K562 (cell line): ENCODE measurements at regions not wholly inside any gene's neighbourhood (a gene's known extent, or its start where the extent isn't known, plus 50 kb on each side); places are given as distances from the start of the nearest gene placed in this dataset.

Source experiments
- CSDE1 ChIP-seq, 2 experiments: fragments of 450-650 bp; IDR thresholded peaks; 2 replicates each; pipeline ENCODE4 v1.6.1; 2016; ENCODE audit warnings: mild to moderate bottlenecking in 1 of 2
- DIDO1 ChIP-seq: fragments of 450-650 bp; IDR thresholded peaks from 2 replicates; pipeline ENCODE4 v1.6.1; 2016; ENCODE audit warnings: low read depth, missing biosample characterization, missing genetic modification characterization
- EP300 ChIP-seq: IDR thresholded peaks from 2 replicates; pipeline ENCODE4 v1.6.1; 2012; ENCODE audit warnings: low read length, improper control_type of control experiment
- EP400 ChIP-seq: fragments of 450-650 bp; IDR thresholded peaks from 2 replicates; pipeline ENCODE4 v1.6.1; 2017; ENCODE audit warnings: antibody characterized with exemption, mild to moderate bottlenecking, moderate library complexity
- KLF10 ChIP-seq: fragments of 250-450 bp; sonication (Bioruptor Pico); IDR thresholded peaks from 2 replicates; pipeline ENCODE4 v1.6.1; 2021; ENCODE audit warnings: matching md5 sums
- MED1 ChIP-seq: sonication (generic); formaldehyde crosslinking; IDR thresholded peaks from 2 replicates; pipeline ENCODE4 v1.8.1; 2023; ENCODE audit warnings: missing genetic modification reagents, borderline replicate concordance
- MXI1 ChIP-seq: IDR thresholded peaks from 2 replicates; pipeline ENCODE4 v1.6.1; 2011; ENCODE audit warnings: low read depth, mild to moderate bottlenecking, improper control_type of control experiment, low read length
- NFE2 ChIP-seq: IDR thresholded peaks from 2 replicates; pipeline ENCODE4 v1.6.1; 2014; ENCODE audit warnings: antibody characterized with exemption, low read depth
- NFE2L1 ChIP-seq: fragments of 450-650 bp; IDR thresholded peaks from 2 replicates; pipeline ENCODE4 v1.6.1; 2016; ENCODE audit warnings: missing genetic modification characterization, low read depth, mild to moderate bottlenecking, missing compliant biosample characterization, moderate library complexity, borderline replicate concordance
- ZC3H8 ChIP-seq: fragments of 450-650 bp; IDR thresholded peaks from 2 replicates; pipeline ENCODE4 v1.6.1; 2017
- ZNF121 ChIP-seq: sonication (generic); formaldehyde crosslinking; conservative IDR thresholded peaks from 2 replicates; pipeline ENCODE4 v1.8.0; 2022; ENCODE audit warnings: missing genetic modification reagents
- ZNF197 ChIP-seq: fragments of 200-800 bp; sonication (Bioruptor generic); IDR thresholded peaks from 2 replicates; pipeline ENCODE4 v1.6.1; 2016; ENCODE audit warnings: low read depth, missing genetic modification characterization, missing compliant biosample characterization
- ZNF217 ChIP-seq: sonication (generic); formaldehyde crosslinking; IDR thresholded peaks from 2 replicates; pipeline ENCODE4 v1.8.0; 2022; ENCODE audit warnings: mild to moderate bottlenecking, missing genetic modification reagents
- ZNF311 ChIP-seq: fragments of 250-450 bp; sonication (Bioruptor Pico); IDR thresholded peaks from 2 replicates; pipeline ENCODE4 v1.4.0; 2020; ENCODE audit warnings: mild to moderate bottlenecking, moderate library complexity
- ZNF431 ChIP-seq: sonication (generic); formaldehyde crosslinking; IDR thresholded peaks from 2 replicates; pipeline ENCODE4 v1.8.0; 2022; ENCODE audit warnings: mild to moderate bottlenecking, missing genetic modification reagents
- ZNF551 ChIP-seq: fragments of 250-450 bp; sonication (Bioruptor Pico); IDR thresholded peaks from 2 replicates; pipeline ENCODE4 v1.5.0; 2021; ENCODE audit warnings: mild to moderate bottlenecking, moderate library complexity
- TF ChIP-seq, protein P1 (sequence below): IDR thresholded peaks from 2 replicates; pipeline ENCODE4 v1.6.1; 2012; ENCODE audit warnings: low read depth, low read length, improper control_type of control experiment, borderline replicate concordance
- TF ChIP-seq, protein P2 (sequence below): fragments of 450-650 bp; IDR thresholded peaks from 2 replicates; pipeline ENCODE4 v1.6.1; 2018; ENCODE audit warnings: mild to moderate bottlenecking, low read depth; ENCODE audit not compliant: partially characterized antibody
- TF ChIP-seq, protein P3 (sequence below): fragments of 450-650 bp; IDR thresholded peaks from 2 replicates; pipeline ENCODE4 v1.7.0; 2016; ENCODE audit warnings: borderline replicate concordance
- TF ChIP-seq, protein P4 (sequence below), 2 experiments: fragments of 150-350 bp in 1 of 2; IDR thresholded peaks; 2 replicates each; pipeline ENCODE4 v1.6.1; 2012 to 2016; ENCODE audit warnings: low read depth in 2 of 2, low read length in 2 of 2, mild to moderate bottlenecking in 1 of 2, moderate library complexity in 1 of 2

DNA sequence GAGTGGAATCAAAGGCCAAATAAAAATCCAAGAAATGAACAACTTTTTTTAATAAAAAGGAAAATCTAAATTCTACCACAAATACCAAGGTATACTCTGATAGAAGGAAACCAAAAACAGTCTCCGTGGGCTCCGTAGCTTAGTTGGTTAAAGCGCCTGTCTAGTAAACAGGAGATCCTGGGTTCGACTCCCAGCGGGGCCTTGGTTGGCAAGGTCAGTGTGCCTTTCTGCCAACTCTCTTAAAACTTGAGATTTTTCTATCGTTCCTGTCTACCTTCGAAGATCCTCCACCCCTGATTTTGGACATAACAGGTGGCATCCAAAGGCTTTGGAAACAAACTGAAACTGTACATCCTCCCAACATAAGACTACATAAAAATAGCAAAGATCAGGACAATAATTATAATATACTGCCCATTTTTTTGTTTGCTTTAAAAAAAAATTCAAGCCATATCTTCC is 197.9 kb downstream of the TRIM27 start (continued):
- TF ChIP-seq ZNF551 (CRISPR knock-in tag) (no peak), NFE2L1 (tag) (no peak), ZNF217 (CRISPR knock-in tag) (no peak), MXI1 (no peak), MED1 (no peak), ZNF431 (no peak), ZC3H8 (no peak), NFE2 (no peak), ZNF311 (no peak), KLF10 (no peak), ZNF197 (CRISPR knock-in tag) (no peak), ZNF121 (CRISPR knock-in tag) (no peak), EP300 (peak; percentile 65), EP400 (peak; percentile 21; the same call in 1 of the 2 replicates), CSDE1 (IDR thresholded peaks at IDR 0.05) (peak in 1 of 2 experiments; percentile 75; a peak in 2 of 4 replicates), DIDO1 (tag) (no peak)
- TF ChIP-seq, protein P1, sequence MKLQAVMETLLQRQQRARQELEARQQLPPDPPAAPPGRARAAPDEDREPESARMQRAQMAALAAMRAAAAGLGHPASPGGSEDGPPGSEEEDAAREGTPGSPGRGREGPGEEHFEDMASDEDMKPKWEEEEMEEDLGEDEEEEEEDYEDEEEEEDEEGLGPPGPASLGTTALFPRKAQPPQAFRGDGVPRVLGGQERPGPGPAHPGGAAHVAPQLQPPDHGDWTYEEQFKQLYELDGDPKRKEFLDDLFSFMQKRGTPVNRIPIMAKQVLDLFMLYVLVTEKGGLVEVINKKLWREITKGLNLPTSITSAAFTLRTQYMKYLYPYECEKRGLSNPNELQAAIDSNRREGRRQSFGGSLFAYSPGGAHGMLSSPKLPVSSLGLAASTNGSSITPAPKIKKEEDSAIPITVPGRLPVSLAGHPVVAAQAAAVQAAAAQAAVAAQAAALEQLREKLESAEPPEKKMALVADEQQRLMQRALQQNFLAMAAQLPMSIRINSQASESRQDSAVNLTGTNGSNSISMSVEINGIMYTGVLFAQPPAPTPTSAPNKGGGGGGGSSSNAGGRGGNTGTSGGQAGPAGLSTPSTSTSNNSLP, result peak; percentile 54
- TF ChIP-seq, protein P2, sequence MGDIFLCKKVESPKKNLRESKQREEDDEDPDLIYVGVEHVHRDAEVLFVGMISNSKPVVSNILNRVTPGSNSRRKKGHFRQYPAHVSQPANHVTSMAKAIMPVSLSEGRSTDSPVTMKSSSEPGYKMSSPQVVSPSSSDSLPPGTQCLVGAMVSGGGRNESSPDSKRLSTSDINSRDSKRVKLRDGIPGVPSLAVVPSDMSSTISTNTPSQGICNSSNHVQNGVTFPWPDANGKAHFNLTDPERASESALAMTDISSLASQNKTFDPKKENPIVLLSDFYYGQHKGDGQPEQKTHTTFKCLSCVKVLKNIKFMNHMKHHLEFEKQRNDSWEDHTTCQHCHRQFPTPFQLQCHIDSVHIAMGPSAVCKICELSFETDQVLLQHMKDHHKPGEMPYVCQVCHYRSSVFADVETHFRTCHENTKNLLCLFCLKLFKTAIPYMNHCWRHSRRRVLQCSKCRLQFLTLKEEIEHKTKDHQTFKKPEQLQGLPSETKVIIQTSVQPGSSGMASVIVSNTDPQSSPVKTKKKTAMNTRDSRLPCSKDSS, result no peak
- TF ChIP-seq, protein P3, sequence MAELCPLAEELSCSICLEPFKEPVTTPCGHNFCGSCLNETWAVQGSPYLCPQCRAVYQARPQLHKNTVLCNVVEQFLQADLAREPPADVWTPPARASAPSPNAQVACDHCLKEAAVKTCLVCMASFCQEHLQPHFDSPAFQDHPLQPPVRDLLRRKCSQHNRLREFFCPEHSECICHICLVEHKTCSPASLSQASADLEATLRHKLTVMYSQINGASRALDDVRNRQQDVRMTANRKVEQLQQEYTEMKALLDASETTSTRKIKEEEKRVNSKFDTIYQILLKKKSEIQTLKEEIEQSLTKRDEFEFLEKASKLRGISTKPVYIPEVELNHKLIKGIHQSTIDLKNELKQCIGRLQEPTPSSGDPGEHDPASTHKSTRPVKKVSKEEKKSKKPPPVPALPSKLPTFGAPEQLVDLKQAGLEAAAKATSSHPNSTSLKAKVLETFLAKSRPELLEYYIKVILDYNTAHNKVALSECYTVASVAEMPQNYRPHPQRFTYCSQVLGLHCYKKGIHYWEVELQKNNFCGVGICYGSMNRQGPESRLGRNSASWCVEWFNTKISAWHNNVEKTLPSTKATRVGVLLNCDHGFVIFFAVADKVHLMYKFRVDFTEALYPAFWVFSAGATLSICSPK, result no peak
- TF ChIP-seq, protein P4, sequence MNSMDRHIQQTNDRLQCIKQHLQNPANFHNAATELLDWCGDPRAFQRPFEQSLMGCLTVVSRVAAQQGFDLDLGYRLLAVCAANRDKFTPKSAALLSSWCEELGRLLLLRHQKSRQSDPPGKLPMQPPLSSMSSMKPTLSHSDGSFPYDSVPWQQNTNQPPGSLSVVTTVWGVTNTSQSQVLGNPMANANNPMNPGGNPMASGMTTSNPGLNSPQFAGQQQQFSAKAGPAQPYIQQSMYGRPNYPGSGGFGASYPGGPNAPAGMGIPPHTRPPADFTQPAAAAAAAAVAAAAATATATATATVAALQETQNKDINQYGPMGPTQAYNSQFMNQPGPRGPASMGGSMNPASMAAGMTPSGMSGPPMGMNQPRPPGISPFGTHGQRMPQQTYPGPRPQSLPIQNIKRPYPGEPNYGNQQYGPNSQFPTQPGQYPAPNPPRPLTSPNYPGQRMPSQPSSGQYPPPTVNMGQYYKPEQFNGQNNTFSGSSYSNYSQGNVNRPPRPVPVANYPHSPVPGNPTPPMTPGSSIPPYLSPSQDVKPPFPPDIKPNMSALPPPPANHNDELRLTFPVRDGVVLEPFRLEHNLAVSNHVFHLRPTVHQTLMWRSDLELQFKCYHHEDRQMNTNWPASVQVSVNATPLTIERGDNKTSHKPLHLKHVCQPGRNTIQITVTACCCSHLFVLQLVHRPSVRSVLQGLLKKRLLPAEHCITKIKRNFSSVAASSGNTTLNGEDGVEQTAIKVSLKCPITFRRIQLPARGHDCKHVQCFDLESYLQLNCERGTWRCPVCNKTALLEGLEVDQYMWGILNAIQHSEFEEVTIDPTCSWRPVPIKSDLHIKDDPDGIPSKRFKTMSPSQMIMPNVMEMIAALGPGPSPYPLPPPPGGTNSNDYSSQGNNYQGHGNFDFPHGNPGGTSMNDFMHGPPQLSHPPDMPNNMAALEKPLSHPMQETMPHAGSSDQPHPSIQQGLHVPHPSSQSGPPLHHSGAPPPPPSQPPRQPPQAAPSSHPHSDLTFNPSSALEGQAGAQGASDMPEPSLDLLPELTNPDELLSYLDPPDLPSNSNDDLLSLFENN (IDR thresholded peaks at IDR 0.05; ENCODE audit: low read depth in 2 of 2, low read length in 2 of 2), result no peak
